ENCODE measurements at regions not wholly inside any gene's neighbourhood (a gene's known extent, or its start where the extent isn't known, plus 50 kb on each side); places are given as distances from the start of the nearest gene placed in this dataset.

DNA sequence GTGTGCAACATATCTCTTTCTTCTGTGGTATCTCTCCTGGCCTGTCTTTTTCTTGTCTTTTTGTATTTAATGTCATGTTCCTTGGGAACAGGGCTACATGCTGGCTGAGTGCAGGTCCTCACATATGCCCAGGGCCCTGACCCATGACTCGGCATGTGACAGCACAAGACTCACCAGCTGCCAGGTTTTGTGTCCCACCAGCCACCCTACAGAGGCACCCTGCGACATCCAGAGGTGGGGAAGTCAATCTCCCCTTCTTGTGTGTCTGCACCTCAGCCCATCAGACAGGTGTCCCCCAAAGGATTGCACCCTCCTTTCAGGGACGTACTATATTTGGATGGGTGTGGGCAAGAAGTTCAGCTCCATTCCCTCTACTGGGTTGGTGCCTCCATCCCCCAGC is 576.3 kb downstream of the RNF144B start:
- no peak for TF ChIP-seq POLR2A (IDR thresholded peaks at IDR 0.05)
- TF ChIP-seq, protein P1, sequence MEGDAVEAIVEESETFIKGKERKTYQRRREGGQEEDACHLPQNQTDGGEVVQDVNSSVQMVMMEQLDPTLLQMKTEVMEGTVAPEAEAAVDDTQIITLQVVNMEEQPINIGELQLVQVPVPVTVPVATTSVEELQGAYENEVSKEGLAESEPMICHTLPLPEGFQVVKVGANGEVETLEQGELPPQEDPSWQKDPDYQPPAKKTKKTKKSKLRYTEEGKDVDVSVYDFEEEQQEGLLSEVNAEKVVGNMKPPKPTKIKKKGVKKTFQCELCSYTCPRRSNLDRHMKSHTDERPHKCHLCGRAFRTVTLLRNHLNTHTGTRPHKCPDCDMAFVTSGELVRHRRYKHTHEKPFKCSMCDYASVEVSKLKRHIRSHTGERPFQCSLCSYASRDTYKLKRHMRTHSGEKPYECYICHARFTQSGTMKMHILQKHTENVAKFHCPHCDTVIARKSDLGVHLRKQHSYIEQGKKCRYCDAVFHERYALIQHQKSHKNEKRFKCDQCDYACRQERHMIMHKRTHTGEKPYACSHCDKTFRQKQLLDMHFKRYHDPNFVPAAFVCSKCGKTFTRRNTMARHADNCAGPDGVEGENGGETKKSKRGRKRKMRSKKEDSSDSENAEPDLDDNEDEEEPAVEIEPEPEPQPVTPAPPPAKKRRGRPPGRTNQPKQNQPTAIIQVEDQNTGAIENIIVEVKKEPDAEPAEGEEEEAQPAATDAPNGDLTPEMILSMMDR (IDR thresholded peaks at IDR 0.05), result no peak
- TF ChIP-seq EP300 (IDR thresholded peaks at IDR 0.05), result no peak
